BJ (cell line): ENCODE measurements at regions not wholly inside any gene's neighbourhood (a gene's known extent, or its start where the extent isn't known, plus 50 kb on each side); places are given as distances from the start of the nearest gene placed in this dataset.

Experiments
- CTCF ChIA-PET: fragments of 350-600 bp; formaldehyde crosslinking; extraction: SDS; loops from one replicate; lab custom pipeline; 2021; ENCODE audit warnings: antibody characterized with exemption, inconsistent platforms; lab: Yijun Ruan, JAX
- POLR2A ChIA-PET: fragments of 300-600 bp; sonication (Branson Sonifier 250); formaldehyde crosslinking; extraction: SDS; loops from one replicate; lab custom pipeline; 2021; ENCODE audit warnings: antibody characterized with exemption; lab: Charles Lee
- DNase-seq: peaks from one replicate; pipeline ENCODE4 v3.0.0-alpha.2; 2011; ENCODE audit warnings: low read depth
- H3K27me3 ChIP-seq: 2 replicates; pipeline ENCODE4 v1.6.0; 2011; ENCODE audit warnings: low read length; ENCODE audit not compliant: control insufficient read depth, insufficient read depth
- H3K36me3 ChIP-seq: 2 replicates; pipeline ENCODE4 v1.5.1; 2011; ENCODE audit warnings: low read length; ENCODE audit not compliant: control insufficient read depth, insufficient read depth
- H3K4me3 ChIP-seq: 2 replicates; pipeline ENCODE4 v1.5.1; 2011; ENCODE audit warnings: low read depth, mild to moderate bottlenecking, control low read depth, low read length
- TF ChIP-seq, protein P1 (sequence below): IDR thresholded peaks from 2 replicates; pipeline ENCODE4 v1.5.1; 2011; ENCODE audit warnings: low read depth, mild to moderate bottlenecking, control low read depth, inconsistent platforms, low read length, moderate library complexity; ENCODE audit not compliant: insufficient read depth

DNA sequence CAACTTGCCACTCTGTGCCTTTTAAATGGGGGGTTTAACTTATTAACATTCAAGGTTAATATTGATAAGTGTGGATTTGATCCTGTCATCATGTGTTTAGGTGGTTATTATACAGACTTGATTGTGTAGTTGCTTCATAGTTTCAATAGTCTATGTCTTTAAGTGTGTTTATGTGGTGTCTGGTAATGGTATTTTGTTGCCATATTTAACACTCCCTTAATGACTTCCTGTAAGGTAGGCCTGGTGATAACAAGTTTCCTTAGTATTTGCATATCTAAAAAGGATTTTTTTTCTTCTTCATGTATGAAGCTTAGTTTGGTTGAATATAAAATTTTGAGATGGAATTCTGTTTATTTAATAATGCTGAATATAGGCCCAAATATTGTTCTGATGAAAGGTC lies 506.0 kb upstream of the ZNF462 start:
- POLR2A ChIA-PET, result no interaction called here
- CTCF ChIA-PET, result no interaction called here

DNA sequence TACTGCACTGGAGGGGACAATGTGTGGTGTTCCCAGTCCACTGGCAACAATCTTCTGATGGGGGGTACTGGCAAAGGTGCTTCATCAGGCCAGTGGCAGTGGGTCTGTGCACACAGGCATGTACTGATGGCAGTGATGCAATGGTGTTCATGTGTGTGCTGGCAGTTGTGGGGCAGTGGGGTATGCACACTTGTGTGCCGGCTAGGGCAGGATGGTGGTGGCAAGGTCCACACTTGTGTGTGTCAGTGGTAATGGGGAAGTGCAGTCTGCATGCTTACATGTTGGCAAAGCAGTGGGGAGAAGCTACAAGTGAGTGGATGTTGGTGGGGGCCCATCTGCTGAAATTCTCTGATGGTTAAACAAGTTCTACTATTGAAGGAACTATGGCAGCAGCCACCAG lies 504.6 kb upstream of the ZNF462 start:
- ChIA-PET CTCF (no interaction called here), POLR2A (no interaction called here)
- DNase-seq, result no peak
- no peaks in the 10 kb centered on the region for H3K36me3 ChIP-seq
- TF ChIP-seq, protein P1, sequence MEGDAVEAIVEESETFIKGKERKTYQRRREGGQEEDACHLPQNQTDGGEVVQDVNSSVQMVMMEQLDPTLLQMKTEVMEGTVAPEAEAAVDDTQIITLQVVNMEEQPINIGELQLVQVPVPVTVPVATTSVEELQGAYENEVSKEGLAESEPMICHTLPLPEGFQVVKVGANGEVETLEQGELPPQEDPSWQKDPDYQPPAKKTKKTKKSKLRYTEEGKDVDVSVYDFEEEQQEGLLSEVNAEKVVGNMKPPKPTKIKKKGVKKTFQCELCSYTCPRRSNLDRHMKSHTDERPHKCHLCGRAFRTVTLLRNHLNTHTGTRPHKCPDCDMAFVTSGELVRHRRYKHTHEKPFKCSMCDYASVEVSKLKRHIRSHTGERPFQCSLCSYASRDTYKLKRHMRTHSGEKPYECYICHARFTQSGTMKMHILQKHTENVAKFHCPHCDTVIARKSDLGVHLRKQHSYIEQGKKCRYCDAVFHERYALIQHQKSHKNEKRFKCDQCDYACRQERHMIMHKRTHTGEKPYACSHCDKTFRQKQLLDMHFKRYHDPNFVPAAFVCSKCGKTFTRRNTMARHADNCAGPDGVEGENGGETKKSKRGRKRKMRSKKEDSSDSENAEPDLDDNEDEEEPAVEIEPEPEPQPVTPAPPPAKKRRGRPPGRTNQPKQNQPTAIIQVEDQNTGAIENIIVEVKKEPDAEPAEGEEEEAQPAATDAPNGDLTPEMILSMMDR, result no peak
- no peaks in the 10 kb centered on the region for H3K27me3 ChIP-seq
- H3K4me3 ChIP-seq, result no peak overlapping the region

More for the DNA sequence above, 506.0 kb upstream of the ZNF462 start:
- Histone ChIP-seq H3K36me3 (no peaks in the 10 kb centered on the region), H3K4me3 (no peak overlapping the region), H3K27me3 (no peaks in the 10 kb centered on the region)
- DNase-seq, result no peak
- TF ChIP-seq, protein P1, result no peak

DNA sequence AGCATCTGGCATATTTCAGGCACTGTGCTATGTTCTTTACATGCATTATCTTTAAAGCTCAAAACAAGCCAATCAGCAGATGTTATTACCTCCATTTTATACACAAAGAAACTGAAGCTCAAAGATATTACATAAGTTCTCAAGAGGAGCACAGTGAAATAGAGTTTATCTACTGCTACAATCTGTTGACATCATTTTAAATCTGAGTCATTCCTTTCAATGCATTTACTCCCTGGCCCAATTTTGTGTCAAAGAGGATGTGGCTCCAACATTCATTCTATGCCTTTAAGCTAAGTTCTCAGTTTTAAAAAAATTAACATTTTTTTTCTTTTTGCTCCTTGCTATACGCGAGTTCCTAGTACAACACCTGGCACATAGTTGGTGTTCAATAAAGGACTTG lies 486.3 kb upstream of the ZNF462 start:
- CTCF ChIA-PET, result no interaction called here

DNA sequence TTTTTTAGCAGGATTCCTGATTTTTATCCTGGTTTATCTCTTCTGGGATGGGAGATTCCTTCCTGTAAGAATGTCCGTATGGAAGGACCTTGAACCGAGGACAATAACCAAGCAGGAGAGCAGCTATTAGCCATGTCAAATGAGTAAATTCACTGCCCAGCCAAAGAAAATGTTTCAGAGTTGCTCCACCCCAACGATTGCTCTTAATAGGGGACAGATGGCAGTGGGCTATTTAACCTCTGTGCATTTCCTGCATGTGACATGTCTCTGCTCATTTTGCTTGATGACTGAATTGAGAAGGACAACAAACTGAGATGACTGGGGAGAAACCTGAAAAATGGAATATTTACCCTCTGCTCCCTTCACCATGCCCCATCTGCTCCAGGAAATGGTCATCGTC lies 479.9 kb upstream of the ZNF462 start:
- TF ChIP-seq, protein P1, result no peak
- Histone ChIP-seq H3K27me3 (no peaks in the 10 kb centered on the region), H3K4me3 (no peak overlapping the region), H3K36me3 (no peaks in the 10 kb centered on the region)
- ChIA-PET CTCF (no interaction called here), POLR2A (no interaction called here)
- no peak for DNase-seq

More for the DNA sequence above, 486.3 kb upstream of the ZNF462 start:
- no peak for DNase-seq
- POLR2A ChIA-PET, result no interaction called here
- TF ChIP-seq, protein P1, result no peak
- Histone ChIP-seq H3K36me3 (no peaks in the 10 kb centered on the region), H3K4me3 (no peak overlapping the region), H3K27me3 (no peaks in the 10 kb centered on the region)

DNA sequence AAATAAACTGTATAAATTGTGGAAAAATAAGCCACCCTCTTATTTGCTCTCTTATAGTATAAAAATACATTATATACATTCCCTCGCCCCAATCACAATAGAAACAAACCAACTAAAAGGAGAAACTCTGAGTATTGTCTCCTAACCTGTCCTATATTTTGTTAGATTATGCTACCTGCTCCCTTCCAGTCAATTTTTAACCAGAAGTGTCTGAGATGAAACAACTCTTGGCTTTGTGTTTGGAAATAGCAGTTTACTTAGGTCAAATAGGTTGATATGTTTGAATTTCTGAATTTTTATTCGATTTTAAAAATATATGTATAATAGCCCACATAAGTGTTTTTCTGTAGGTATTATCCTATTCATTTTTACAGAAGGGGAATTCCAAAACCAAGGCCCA lies 475.0 kb upstream of the ZNF462 start:
- no peaks in the 10 kb centered on the region for H3K27me3 ChIP-seq
- no peaks in the 10 kb centered on the region for H3K36me3 ChIP-seq
- ChIA-PET POLR2A (no interaction called here), CTCF (no interaction called here)
- TF ChIP-seq, protein P1, result no peak
- no peak for DNase-seq
- H3K4me3 ChIP-seq, result no peak overlapping the region
